SK-MEL-5 (cell line): ENCODE measurements at regions not wholly inside any gene's neighbourhood (a gene's known extent, or its start where the extent isn't known, plus 50 kb on each side); places are given as distances from the start of the nearest gene placed in this dataset.
"Not testable (repeated sequence)": the region's sequence is repeated elsewhere in the genome, so short reads cannot be mapped to it uniquely, and the experiment has no call there.

Experiments used
- DNase-seq: peaks from one replicate; pipeline ENCODE4 v3.0.0-alpha.2; 2016; ENCODE audit warnings: low read depth, low spot score
- in situ Hi-C: cut with HindIII; loops from 2 replicates; pipeline ENCODE4 v1.10.0; 2016; ENCODE audit warnings: low sequenced_read_pairs, high pct_unique_total_duplicates, low pct_unique_long_range_greater_than_20kb

- no peak for DNase-seq
- in situ Hi-C loops = no loop called here
Measured at GRCh38 chr3:28149960-28150359, 91.5 kb upstream of the CMC1 start.

- in situ Hi-C loops = no loop called here
- no peak for DNase-seq
Measured at GRCh38 chr3:28150465-28151206, 90.8 kb upstream of the CMC1 start.

GRCh38 chr3:28151207-28151550, 90.2 kb upstream of the CMC1 start:
- in situ Hi-C loops = no loop called here
- DNase-seq = no peak

GRCh38 chr3:28151608-28152228, 89.7 kb upstream of the CMC1 start:
- DNase-seq = no peak
- in situ Hi-C loops = no loop called here

GRCh38 chr3:28155631-28156030, 85.8 kb upstream of the CMC1 start:
- in situ Hi-C loops = no loop called here
- no peak for DNase-seq

- DNase-seq, in situ Hi-C loops: not testable (repeated sequence)
Measured at GRCh38 chr3:28156599-28156998, 84.8 kb upstream of the CMC1 start.

- DNase-seq = no peak
- in situ Hi-C loops = no loop called here
Measured at GRCh38 chr3:28171962-28172361, 69.5 kb upstream of the CMC1 start.

GRCh38 chr3:28172748-28173147, 68.7 kb upstream of the CMC1 start:
- in situ Hi-C loops = no loop called here

GRCh38 chr3:28173836-28174235, 67.6 kb upstream of the CMC1 start:
- in situ Hi-C loops = no loop called here
- no peak for DNase-seq

More at GRCh38 chr3:28172748-28173147, 68.7 kb upstream of the CMC1 start:
- DNase-seq = no peak

- DNase-seq = no peak
- in situ Hi-C loops = no loop called here
Measured at GRCh38 chr3:28186748-28187147, 54.7 kb upstream of the CMC1 start.

- in situ Hi-C loops = no loop called here
- DNase-seq = no peak
Measured at GRCh38 chr3:28188686-28189085, 52.7 kb upstream of the CMC1 start.

- no peak for DNase-seq
- in situ Hi-C loops = no loop called here
Measured at GRCh38 chr3:28191363-28191762, 50.1 kb upstream of the CMC1 start.
